IMR-90 (cell line): ENCODE measurements at regions not wholly inside any gene's neighbourhood (a gene's known extent, or its start where the extent isn't known, plus 50 kb on each side); places are given as distances from the start of the nearest gene placed in this dataset.

Experiments
- ATAC-seq: fragments of 200-7000 bp; cut with Tn5 transposase; 2 replicates; pipeline ENCODE4 v1.9.1; 2020; ENCODE audit warnings: low read depth, mild to moderate bottlenecking, moderate library complexity
- BruUV-seq: library from RNA; stranded (reverse); fragments of 400-500 nt; replicated peaks from 2 replicates; lab custom pipeline; 2021; lab: Mats Ljungman, UMichigan
- CTCF ChIA-PET: fragments of 300-600 bp; formaldehyde crosslinking; extraction: SDS; loops from one replicate; lab custom pipeline; 2021; ENCODE audit warnings: antibody characterized with exemption; lab: Yijun Ruan, JAX
- POLR2A ChIA-PET: fragments of 300-600 bp; sonication (Branson Sonifier 250); formaldehyde crosslinking; loops from one replicate; lab custom pipeline; 2022; ENCODE audit warnings: antibody characterized with exemption; ENCODE audit not compliant: unreplicated experiment; lab: Charles Lee
- DNase-seq: peaks from one replicate; pipeline ENCODE4 v3.0.0; 2013
- H2AFZ ChIP-seq: replicated peaks from 2 replicates; pipeline ENCODE3; 2013; ENCODE audit warnings: low read length, mild to moderate bottlenecking; ENCODE audit not compliant: poor library complexity
- H2AK5ac ChIP-seq: 2 replicates; pipeline ENCODE4 v1.6.1; 2013; ENCODE audit warnings: low read depth, low read length, inconsistent platforms
- H2AK9ac ChIP-seq: replicated peaks from 2 replicates; pipeline ENCODE3; 2013; ENCODE audit warnings: mild to moderate bottlenecking, low read depth, low read length, moderate library complexity; ENCODE audit not compliant: poor library complexity
- H2BK120ac ChIP-seq: 2 replicates; pipeline ENCODE4 v1.6.1; 2013; ENCODE audit warnings: low read depth, low read length, inconsistent platforms
- H2BK15ac ChIP-seq: 3 replicates; pipeline ENCODE4 v1.6.1; 2013; ENCODE audit warnings: low read depth, low read length, inconsistent platforms
- H2BK20ac ChIP-seq: 2 replicates; pipeline ENCODE4 v1.6.1; 2013; ENCODE audit warnings: low read depth, mild to moderate bottlenecking, inconsistent platforms, low read length, moderate library complexity
- H2BK5ac ChIP-seq: 2 replicates; pipeline ENCODE4 v1.6.1; 2013; ENCODE audit warnings: mild to moderate bottlenecking, low read depth, low read length, inconsistent platforms; ENCODE audit not compliant: poor library complexity, severe bottlenecking
- H3K14ac ChIP-seq: replicated peaks from 2 replicates; pipeline ENCODE4 v1.6.1; 2013; ENCODE audit warnings: low read depth, low read length, inconsistent platforms
- H3K18ac ChIP-seq: 2 replicates; pipeline ENCODE4 v1.6.1; 2013; ENCODE audit warnings: low read depth, low read length, control low read depth
- H3K23ac ChIP-seq: 2 replicates; pipeline ENCODE4 v1.6.1; 2013; ENCODE audit warnings: low read depth, low read length, inconsistent platforms
- H3K27ac ChIP-seq: 2 replicates; pipeline ENCODE4 v1.5.1; 2013; ENCODE audit warnings: mild to moderate bottlenecking, control low read depth, low read length; ENCODE audit not compliant: insufficient read depth
- H3K27me3 ChIP-seq: 2 replicates; pipeline ENCODE4 v1.6.1; 2013; ENCODE audit warnings: low read length; ENCODE audit not compliant: control insufficient read depth, insufficient read depth
- H3K36me3 ChIP-seq: 2 replicates; pipeline ENCODE4 v1.6.1; 2013; ENCODE audit warnings: low read length, mixed read lengths; ENCODE audit not compliant: control insufficient read depth, insufficient read depth
- H3K4ac ChIP-seq: 2 replicates; pipeline ENCODE4 v1.6.1; 2013; ENCODE audit warnings: low read depth, low read length, inconsistent platforms
- H3K4me1 ChIP-seq: 2 replicates; pipeline ENCODE4 v1.6.1; 2013; ENCODE audit warnings: low read length, mixed read lengths; ENCODE audit not compliant: control insufficient read depth, insufficient read depth
- H3K4me2 ChIP-seq: 2 replicates; pipeline ENCODE4 v1.6.1; 2013; ENCODE audit warnings: low read depth, mild to moderate bottlenecking, control low read depth, low read length, moderate library complexity
- H3K4me3 ChIP-seq: 2 replicates; pipeline ENCODE4 v1.5.1; 2013; ENCODE audit warnings: low read depth, mild to moderate bottlenecking, control low read depth, low read length, moderate library complexity; ENCODE audit not compliant: insufficient read depth
- H3K56ac ChIP-seq: 2 replicates; pipeline ENCODE4 v1.6.1; 2013; ENCODE audit warnings: low read length, inconsistent platforms; ENCODE audit not compliant: insufficient read depth; ENCODE audit errors: extremely low read depth
- H3K79me1 ChIP-seq, 2 experiments: 2 replicates each; pipeline ENCODE4 v1.6.1; 2013; ENCODE audit warnings: low read length in 2 of 2, inconsistent platforms in 1 of 2, low read depth in 1 of 2
- H3K9ac ChIP-seq: 2 replicates; pipeline ENCODE4 v1.6.1; 2013; ENCODE audit warnings: low read depth, low read length, control low read depth
- H3K9me1 ChIP-seq: 2 replicates; pipeline ENCODE4 v1.6.1; 2013; ENCODE audit warnings: low read length, inconsistent platforms; ENCODE audit not compliant: insufficient read depth
- H3K9me3 ChIP-seq: 2 replicates; pipeline ENCODE4 v1.6.1; 2013; ENCODE audit warnings: low read length; ENCODE audit not compliant: control insufficient read depth, insufficient read depth
- H4K20me1 ChIP-seq: 2 replicates; pipeline ENCODE4 v1.6.1; 2013; ENCODE audit warnings: low read length, inconsistent platforms; ENCODE audit not compliant: insufficient read depth
- H4K5ac ChIP-seq: 2 replicates; pipeline ENCODE4 v1.6.1; 2013; ENCODE audit warnings: mild to moderate bottlenecking, low read depth, low read length, control low read depth
- H4K8ac ChIP-seq, 2 experiments: 2 replicates each; pipeline ENCODE4 v1.6.1; 2013; ENCODE audit warnings: low read depth in 2 of 2, low read length in 2 of 2, control low read depth in 1 of 2, inconsistent platforms in 1 of 2
- H4K91ac ChIP-seq: 2 replicates; pipeline ENCODE4 v1.6.1; 2013; ENCODE audit warnings: low read depth, low read length, inconsistent platforms; ENCODE audit not compliant: insufficient read depth
- BHLHE40 ChIP-seq: fragments of 150-350 bp; IDR thresholded peaks from 2 replicates; pipeline ENCODE4 v1.6.1; 2016; ENCODE audit warnings: mild to moderate bottlenecking, low read depth, low read length
- CEBPB ChIP-seq: IDR thresholded peaks from 2 replicates; pipeline ENCODE4 v1.6.1; 2012; ENCODE audit warnings: low read depth, low read length, improper control_type of control experiment
- CHD1 ChIP-seq: IDR thresholded peaks from 2 replicates; pipeline ENCODE4 v1.6.1; 2012; ENCODE audit warnings: low read depth, low read length, improper control_type of control experiment
- FOS ChIP-seq: fragments of 150-350 bp; IDR thresholded peaks from 2 replicates; pipeline ENCODE4 v1.6.1; 2016; ENCODE audit warnings: low read depth, low read length
- MAFK ChIP-seq: IDR thresholded peaks from 2 replicates; pipeline ENCODE4 v1.6.1; 2012; ENCODE audit warnings: low read depth, low read length, improper control_type of control experiment
- MAZ ChIP-seq: IDR thresholded peaks from 2 replicates; pipeline ENCODE4 v1.6.1; 2012; ENCODE audit warnings: low read depth, mild to moderate bottlenecking, low read length, improper control_type of control experiment, moderate library complexity, borderline replicate concordance
- MXI1 ChIP-seq: IDR thresholded peaks from 2 replicates; pipeline ENCODE4 v1.6.1; 2012; ENCODE audit warnings: low read depth, mild to moderate bottlenecking, low read length, moderate library complexity, borderline replicate concordance
- NFE2L2 ChIP-seq: fragments of 150-350 bp; IDR thresholded peaks from 2 replicates; pipeline ENCODE4 v1.6.1; 2016; ENCODE audit warnings: low read depth, mild to moderate bottlenecking, low read length
- POLR2A ChIP-seq: IDR thresholded peaks from 2 replicates; pipeline ENCODE4 v1.6.1; 2012; ENCODE audit warnings: mild to moderate bottlenecking, low read depth, low read length
- RCOR1 ChIP-seq: IDR thresholded peaks from 2 replicates; pipeline ENCODE4 v1.6.1; 2012; ENCODE audit warnings: mild to moderate bottlenecking, low read length, improper control_type of control experiment; ENCODE audit not compliant: insufficient replicate concordance
- RFX5 ChIP-seq: IDR thresholded peaks from 2 replicates; pipeline ENCODE4 v1.8.0; 2012; ENCODE audit warnings: low read depth, mild to moderate bottlenecking, low read length, moderate library complexity
- SMC3 ChIP-seq: fragments of 150-350 bp; IDR thresholded peaks from 2 replicates; pipeline ENCODE4 v1.6.1; 2016; ENCODE audit warnings: low read depth, mild to moderate bottlenecking, antibody characterized with exemption, low read length, moderate library complexity
- USF2 ChIP-seq: fragments of 150-350 bp; IDR thresholded peaks from 2 replicates; pipeline ENCODE4 v1.6.1; 2017; ENCODE audit warnings: mild to moderate bottlenecking, antibody characterized with exemption, low read length, low read depth
- WGBS, 2 experiments: methylation state at CpG; one replicate each; pipeline versions ENCODE4 v1.1.5 to v1.1.7; 2013; ENCODE audit warnings: missing lambda C conversion rate in 2 of 2; ENCODE audit not compliant: insufficient read length in 1 of 2; ENCODE audit errors: extremely low coverage in 2 of 2; 5-methylcytosine and 5-hydroxymethylcytosine counted together
- dilution Hi-C: fragments of 300-500 bp; cut with HindIII; formaldehyde crosslinking; loops from one replicate; pipeline ENCODE4 v1.14.3; 2018; ENCODE audit warnings: low sequenced_read_pairs; ENCODE audit not compliant: unreplicated experiment
- in situ Hi-C: fragments of 300-500 bp; cut with MboI; formaldehyde crosslinking; loops from 3 replicates; pipeline ENCODE4 v1.14.3; 2019; ENCODE audit warnings: low sequenced_read_pairs, inconsistent platforms, mixed read lengths
- intact Hi-C: fragments of 100-400 bp; cut with micrococcal nuclease; formaldehyde crosslinking; loops from 2 replicates; pipeline ENCODE4 v1.10.0; 2022
- TF ChIP-seq, protein P1 (sequence below): fragments of 150-350 bp; IDR thresholded peaks from 2 replicates; pipeline ENCODE4 v1.6.1; 2016; ENCODE audit warnings: low read depth, mild to moderate bottlenecking, low read length, moderate library complexity, borderline replicate concordance

GRCh38 chr1:37127254-37127748 lies 93.0 kb upstream of the GRIK3 start:
- Histone ChIP-seq H3K9ac (no peak overlapping the region), H2AK5ac (no peak overlapping the region)
- no TSS peak for BruUV-seq

More at GRCh38 chr1:37127254-37127748, 93.0 kb upstream of the GRIK3 start:
- no peaks in the 10 kb centered on the region for H4K20me1 ChIP-seq
- dilution Hi-C loops (no loop called here), in situ Hi-C loops (no loop called here), intact Hi-C loops (no loop called here)
- H3K23ac ChIP-seq: no peak overlapping the region
- H3K27ac ChIP-seq: no peak overlapping the region
- no peak overlapping the region for H4K8ac ChIP-seq
- no peak overlapping the region for H2AK9ac ChIP-seq
- CTCF ChIA-PET: no interaction called here
- no peak overlapping the region for H4K5ac ChIP-seq
- no peak overlapping the region for H2AFZ ChIP-seq
- no peak overlapping the region for H2BK5ac ChIP-seq
- H3K4me1 ChIP-seq: no peaks in the 10 kb centered on the region
- TF ChIP-seq CEBPB (no peak), RFX5 (no peak), MAZ (no peak), RCOR1 (no peak), CHD1 (no peak), BHLHE40 (no peak), USF2 (no peak), POLR2A (no peak), SMC3 (no peak), MAFK (no peak), MXI1 (no peak), FOS (no peak), NFE2L2 (no peak)
- TF ChIP-seq, protein P1, sequence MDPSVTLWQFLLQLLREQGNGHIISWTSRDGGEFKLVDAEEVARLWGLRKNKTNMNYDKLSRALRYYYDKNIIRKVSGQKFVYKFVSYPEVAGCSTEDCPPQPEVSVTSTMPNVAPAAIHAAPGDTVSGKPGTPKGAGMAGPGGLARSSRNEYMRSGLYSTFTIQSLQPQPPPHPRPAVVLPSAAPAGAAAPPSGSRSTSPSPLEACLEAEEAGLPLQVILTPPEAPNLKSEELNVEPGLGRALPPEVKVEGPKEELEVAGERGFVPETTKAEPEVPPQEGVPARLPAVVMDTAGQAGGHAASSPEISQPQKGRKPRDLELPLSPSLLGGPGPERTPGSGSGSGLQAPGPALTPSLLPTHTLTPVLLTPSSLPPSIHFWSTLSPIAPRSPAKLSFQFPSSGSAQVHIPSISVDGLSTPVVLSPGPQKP: no peak
- no peaks in the 10 kb centered on the region for H3K27me3 ChIP-seq
- no peak overlapping the region for H3K18ac ChIP-seq
- no peaks in the 10 kb centered on the region for H3K79me1 ChIP-seq
- H3K4me3 ChIP-seq: no peak overlapping the region
- H3K56ac ChIP-seq: no peak overlapping the region
- ATAC-seq (no peak), DNase-seq (no peak)
- WGBS, 2 experiments: 29% methylated on average over 1 of the region's 3 CpGs; no CpG with 5 or more reads in 1 of the 2 experiments
- H2BK15ac ChIP-seq: no peak overlapping the region
- H3K9me1 ChIP-seq: no peaks in the 10 kb centered on the region
- H3K36me3 ChIP-seq: no peaks in the 10 kb centered on the region
- no peak overlapping the region for H2BK120ac ChIP-seq
- H4K91ac ChIP-seq: no peak overlapping the region
- no peak overlapping the region for H3K4me2 ChIP-seq
- no peak overlapping the region for H3K4ac ChIP-seq
- no peaks in the 10 kb centered on the region for H3K9me3 ChIP-seq
- POLR2A ChIA-PET: no interaction called here
- H3K14ac ChIP-seq: no peak overlapping the region
- H2BK20ac ChIP-seq: no peak overlapping the region
